WTC11 (cell line): ENCODE measurements at regions not wholly inside any gene's neighbourhood (a gene's known extent, or its start where the extent isn't known, plus 50 kb on each side); places are given as distances from the start of the nearest gene placed in this dataset.

Source experiments
- ATF1 ChIP-seq: sonication (generic); formaldehyde crosslinking; IDR thresholded peaks from 2 replicates; pipeline ENCODE4 v1.8.1; 2023; ENCODE audit warnings: mild to moderate bottlenecking, moderate library complexity, missing genetic modification reagents
- ESRRA ChIP-seq: sonication (generic); formaldehyde crosslinking; IDR thresholded peaks from 2 replicates; pipeline ENCODE4 v1.8.1; 2022; ENCODE audit warnings: mild to moderate bottlenecking, missing genetic modification reagents, borderline replicate concordance
- RELA ChIP-seq: sonication (generic); formaldehyde crosslinking; IDR thresholded peaks from 2 replicates; pipeline ENCODE4 v1.8.1; 2022; ENCODE audit warnings: missing genetic modification reagents, mild to moderate bottlenecking, borderline replicate concordance
- TCF7 ChIP-seq: sonication (generic); formaldehyde crosslinking; IDR thresholded peaks from 2 replicates; pipeline ENCODE4 v1.8.0; 2022; ENCODE audit warnings: mild to moderate bottlenecking, low read depth, missing genetic modification reagents, moderate library complexity
- TF ChIP-seq, protein P1 (sequence below): fragments of 250-450 bp; sonication (Bioruptor Pico); IDR thresholded peaks from 2 replicates; pipeline ENCODE4 v2.1.2; 2022; ENCODE audit warnings: mild to moderate bottlenecking, moderate library complexity
- TF ChIP-seq, protein P2 (sequence below): sonication (generic); formaldehyde crosslinking; IDR thresholded peaks from 2 replicates; pipeline ENCODE4 v1.8.0; 2022; ENCODE audit warnings: mild to moderate bottlenecking, missing genetic modification reagents

DNA sequence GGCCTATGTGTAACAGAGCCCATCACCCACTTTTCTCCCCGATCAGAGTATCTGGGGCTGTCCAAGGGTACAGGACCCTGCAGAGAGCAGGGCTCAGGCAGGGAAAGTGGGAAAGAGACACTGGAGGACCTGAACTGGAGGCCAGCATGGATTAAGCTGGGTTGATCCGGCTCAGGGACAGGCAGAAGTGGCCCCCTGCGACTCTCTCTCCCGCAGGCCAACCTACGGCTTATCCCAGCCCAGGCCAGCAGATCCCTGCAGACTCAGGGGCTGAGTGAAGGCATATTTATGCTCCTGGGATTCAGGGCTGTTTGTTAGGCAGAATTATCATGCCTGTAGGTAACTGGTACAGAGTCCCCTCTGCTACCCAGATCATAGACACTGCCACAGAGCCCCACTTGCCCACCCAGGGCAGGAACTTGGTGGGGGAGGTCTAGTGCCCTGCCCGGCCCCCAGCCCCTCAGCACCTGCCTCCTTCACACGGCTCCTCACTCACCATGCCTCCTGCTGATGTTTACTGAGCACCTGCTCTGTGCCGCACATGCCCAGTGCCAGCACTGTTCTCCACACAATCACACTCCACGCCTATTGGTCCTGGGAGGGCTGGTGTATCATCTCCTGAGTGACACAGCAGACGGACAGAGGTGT is 87.3 kb downstream of the ADRA2C start:
- TF ChIP-seq, protein P1, sequence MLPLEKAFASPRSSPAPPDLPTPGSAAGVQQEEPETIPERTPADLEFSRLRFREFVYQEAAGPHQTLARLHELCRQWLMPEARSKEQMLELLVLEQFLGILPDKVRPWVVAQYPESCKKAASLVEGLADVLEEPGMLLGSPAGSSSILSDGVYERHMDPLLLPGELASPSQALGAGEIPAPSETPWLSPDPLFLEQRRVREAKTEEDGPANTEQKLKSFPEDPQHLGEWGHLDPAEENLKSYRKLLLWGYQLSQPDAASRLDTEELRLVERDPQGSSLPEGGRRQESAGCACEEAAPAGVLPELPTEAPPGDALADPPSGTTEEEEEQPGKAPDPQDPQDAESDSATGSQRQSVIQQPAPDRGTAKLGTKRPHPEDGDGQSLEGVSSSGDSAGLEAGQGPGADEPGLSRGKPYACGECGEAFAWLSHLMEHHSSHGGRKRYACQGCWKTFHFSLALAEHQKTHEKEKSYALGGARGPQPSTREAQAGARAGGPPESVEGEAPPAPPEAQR (CRISPR knock-in tag): no peak
- no peak for TF ChIP-seq ATF1 (CRISPR knock-in tag)
- TF ChIP-seq TCF7 (CRISPR knock-in tag): no peak
- TF ChIP-seq RELA (CRISPR knock-in tag): no peak
- TF ChIP-seq, protein P2, sequence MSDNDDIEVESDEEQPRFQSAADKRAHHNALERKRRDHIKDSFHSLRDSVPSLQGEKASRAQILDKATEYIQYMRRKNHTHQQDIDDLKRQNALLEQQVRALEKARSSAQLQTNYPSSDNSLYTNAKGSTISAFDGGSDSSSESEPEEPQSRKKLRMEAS: no peak
- no peak for TF ChIP-seq ESRRA (CRISPR knock-in tag)
